Panc1 (cell line): ENCODE measurements at regions not wholly inside any gene's neighbourhood (a gene's known extent, or its start where the extent isn't known, plus 50 kb on each side); places are given as distances from the start of the nearest gene placed in this dataset.

Experiments used
- ATAC-seq: fragments of 200-7000 bp; cut with Tn5 transposase; 2 replicates; pipeline ENCODE4 v1.9.1; 2020; ENCODE audit warnings: mild to moderate bottlenecking, moderate library complexity
- BruUV-seq: library from RNA; stranded (reverse); fragments of 400-500 nt; replicated peaks from 2 replicates; lab custom pipeline; 2021; lab: Mats Ljungman, UMichigan
- CTCF ChIA-PET: fragments of 300-600 bp; sonication (Branson Sonifier 250); formaldehyde crosslinking; loops from one replicate; lab custom pipeline; 2022; ENCODE audit warnings: antibody characterized with exemption; lab: Charles Lee
- POLR2A ChIA-PET: fragments of 300-600 bp; sonication (Branson Sonifier 250); formaldehyde crosslinking; loops from one replicate; lab custom pipeline; 2022; ENCODE audit warnings: antibody characterized with exemption; lab: Charles Lee
- DNase-seq: peaks from one replicate; pipeline ENCODE4 v3.0.0-alpha.2; 2010; ENCODE audit warnings: low read depth, low spot score
- H3K27ac ChIP-seq: 2 replicates; pipeline ENCODE4 v1.5.1; 2011; ENCODE audit warnings: mild to moderate bottlenecking, low read length, inconsistent platforms
- H3K27me3 ChIP-seq: fragments of 200-500 bp; sonication (Bioruptor generic); 2 replicates; pipeline ENCODE4 v1.6.0; 2014; ENCODE audit warnings: low read length, inconsistent platforms; ENCODE audit not compliant: control insufficient read depth, insufficient read depth
- H3K36me3 ChIP-seq: fragments of 200-500 bp; sonication (Bioruptor generic); 2 replicates; pipeline ENCODE4 v1.5.1; 2014; ENCODE audit warnings: inconsistent platforms, mild to moderate bottlenecking, low read length, moderate library complexity; ENCODE audit not compliant: control insufficient read depth, insufficient read depth
- H3K4me1 ChIP-seq: 2 replicates; pipeline ENCODE4 v1.5.1; 2011; ENCODE audit warnings: inconsistent platforms, mild to moderate bottlenecking, low read length, moderate library complexity; ENCODE audit not compliant: control insufficient read depth, insufficient read depth
- H3K4me3 ChIP-seq, 2 experiments: 2 replicates each; pipeline ENCODE4 v1.5.1; 2011 to 2012; ENCODE audit warnings: low read depth in 2 of 2, low read length in 2 of 2, mild to moderate bottlenecking in 2 of 2, inconsistent platforms in 1 of 2, moderate library complexity in 1 of 2
- H3K9me3 ChIP-seq: fragments of 200-500 bp; sonication (Bioruptor generic); 2 replicates; pipeline ENCODE4 v1.5.1; 2014; ENCODE audit warnings: low read depth, mild to moderate bottlenecking, inconsistent platforms, low read length, moderate library complexity; ENCODE audit not compliant: control insufficient read depth, insufficient read depth
- POLR2AphosphoS5 ChIP-seq: IDR thresholded peaks from 2 replicates; pipeline ENCODE4 v1.6.1; 2012; ENCODE audit warnings: mild to moderate bottlenecking, low read depth, low read length, moderate library complexity
- SIN3A ChIP-seq: IDR thresholded peaks from 2 replicates; pipeline ENCODE4 v1.6.1; 2012; ENCODE audit warnings: low read depth, mild to moderate bottlenecking, low read length, moderate library complexity, borderline replicate concordance; ENCODE audit not compliant: insufficient read depth
- TCF7L2 ChIP-seq: IDR thresholded peaks from 2 replicates; pipeline ENCODE4 v1.6.1; 2011; ENCODE audit warnings: mild to moderate bottlenecking, low read depth, low read length, inconsistent platforms
- in situ Hi-C: cut with HindIII; loops from 2 replicates; pipeline ENCODE4 v1.10.0; 2016; ENCODE audit warnings: low sequenced_read_pairs, low pct_unique_long_range_greater_than_20kb
- intact Hi-C: fragments of 100-400 bp; cut with micrococcal nuclease; formaldehyde crosslinking; loops from one replicate; pipeline ENCODE4 v1.10.0; 2022; ENCODE audit not compliant: unreplicated experiment
- TF ChIP-seq, protein P1 (sequence below): fragments of 450-650 bp; IDR thresholded peaks from 2 replicates; pipeline ENCODE4 v1.5.1; 2017; ENCODE audit warnings: mild to moderate bottlenecking
- TF ChIP-seq, protein P2 (sequence below), 2 experiments: IDR thresholded peaks; 2 replicates each; pipeline ENCODE4 v1.6.1; 2011 to 2012; ENCODE audit warnings: low read depth in 2 of 2, control low read depth in 1 of 2, low read length in 1 of 2, mild to moderate bottlenecking in 1 of 2, moderate library complexity in 1 of 2; ENCODE audit not compliant: insufficient read depth in 1 of 2

DNA sequence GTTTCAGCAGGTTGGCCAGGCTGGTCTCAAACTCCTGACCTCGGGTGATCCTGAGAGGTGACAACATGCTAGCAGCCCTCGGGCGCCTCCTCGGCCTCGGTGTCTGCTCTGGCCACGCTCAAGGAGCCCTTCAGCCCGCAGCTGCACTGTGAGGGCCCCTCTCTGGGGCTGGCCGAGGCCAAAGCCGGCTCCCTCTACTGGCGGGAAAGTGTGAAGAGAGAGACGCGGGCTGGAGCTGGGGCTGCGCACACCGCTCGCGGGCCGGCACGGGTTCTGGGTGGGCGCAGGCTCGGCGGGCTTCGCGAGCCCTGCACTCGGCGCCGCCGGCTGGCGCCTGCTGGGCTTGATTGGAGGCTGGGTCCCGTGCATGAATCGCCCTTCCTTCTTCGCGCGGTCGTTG, 80.8 kb upstream of the RBM24 start:
- Histone ChIP-seq H3K36me3 (no peaks in the 10 kb centered on the region), H3K9me3 (no peaks in the 10 kb centered on the region), H3K27me3 (no peaks in the 10 kb centered on the region), H3K4me1 (no peaks in the 10 kb centered on the region), H3K27ac (no peak overlapping the region), H3K4me3 (no peak overlapping the region)
- no TSS peak for BruUV-seq
- in situ Hi-C loops (no loop called here), intact Hi-C loops (no loop called here)
- POLR2A ChIA-PET = no interaction called here
- DNase-seq (no peak), ATAC-seq (no peak)
- CTCF ChIA-PET = interaction anchor here (0.8 kb wide), 1 partner anchor 47 kb away, joined by 3 read pairs; no protein-coding TSS in a partner anchor
- no peak for TF ChIP-seq TCF7L2
- TF ChIP-seq, protein P1, sequence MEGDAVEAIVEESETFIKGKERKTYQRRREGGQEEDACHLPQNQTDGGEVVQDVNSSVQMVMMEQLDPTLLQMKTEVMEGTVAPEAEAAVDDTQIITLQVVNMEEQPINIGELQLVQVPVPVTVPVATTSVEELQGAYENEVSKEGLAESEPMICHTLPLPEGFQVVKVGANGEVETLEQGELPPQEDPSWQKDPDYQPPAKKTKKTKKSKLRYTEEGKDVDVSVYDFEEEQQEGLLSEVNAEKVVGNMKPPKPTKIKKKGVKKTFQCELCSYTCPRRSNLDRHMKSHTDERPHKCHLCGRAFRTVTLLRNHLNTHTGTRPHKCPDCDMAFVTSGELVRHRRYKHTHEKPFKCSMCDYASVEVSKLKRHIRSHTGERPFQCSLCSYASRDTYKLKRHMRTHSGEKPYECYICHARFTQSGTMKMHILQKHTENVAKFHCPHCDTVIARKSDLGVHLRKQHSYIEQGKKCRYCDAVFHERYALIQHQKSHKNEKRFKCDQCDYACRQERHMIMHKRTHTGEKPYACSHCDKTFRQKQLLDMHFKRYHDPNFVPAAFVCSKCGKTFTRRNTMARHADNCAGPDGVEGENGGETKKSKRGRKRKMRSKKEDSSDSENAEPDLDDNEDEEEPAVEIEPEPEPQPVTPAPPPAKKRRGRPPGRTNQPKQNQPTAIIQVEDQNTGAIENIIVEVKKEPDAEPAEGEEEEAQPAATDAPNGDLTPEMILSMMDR = peak; percentile 49
- no peak for TF ChIP-seq SIN3A

DNA sequence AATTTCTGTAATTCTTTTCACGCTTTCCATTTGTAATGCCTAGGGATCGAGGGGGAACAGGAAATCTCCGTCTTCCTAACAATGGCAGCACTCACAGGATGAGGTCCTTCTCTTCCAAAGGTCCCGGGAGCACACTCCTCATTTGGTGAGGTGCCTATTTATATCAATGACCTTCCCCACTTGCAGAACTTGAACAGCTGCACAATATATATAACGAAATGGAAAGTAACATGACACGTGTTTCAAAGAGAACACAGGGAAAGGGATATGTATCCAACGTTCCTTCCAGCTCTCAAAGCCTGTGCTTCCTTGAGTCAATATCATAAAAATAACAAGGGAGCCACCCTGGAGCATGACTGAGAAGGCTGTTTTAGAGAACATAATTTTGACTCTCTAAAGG, 78.6 kb upstream of the RBM24 start:
- DNase-seq (no peak), ATAC-seq (no peak)
- Histone ChIP-seq H3K4me3 (no peak overlapping the region), H3K27ac (no peak overlapping the region), H3K4me1 (no peaks in the 10 kb centered on the region), H3K9me3 (no peaks in the 10 kb centered on the region), H3K36me3 (no peaks in the 10 kb centered on the region), H3K27me3 (no peaks in the 10 kb centered on the region)
- no TSS peak for BruUV-seq
- CTCF ChIA-PET = no interaction called here
- POLR2A ChIA-PET = no interaction called here
- in situ Hi-C loops (no loop called here), intact Hi-C loops (no loop called here)
- TF ChIP-seq, protein P2, sequence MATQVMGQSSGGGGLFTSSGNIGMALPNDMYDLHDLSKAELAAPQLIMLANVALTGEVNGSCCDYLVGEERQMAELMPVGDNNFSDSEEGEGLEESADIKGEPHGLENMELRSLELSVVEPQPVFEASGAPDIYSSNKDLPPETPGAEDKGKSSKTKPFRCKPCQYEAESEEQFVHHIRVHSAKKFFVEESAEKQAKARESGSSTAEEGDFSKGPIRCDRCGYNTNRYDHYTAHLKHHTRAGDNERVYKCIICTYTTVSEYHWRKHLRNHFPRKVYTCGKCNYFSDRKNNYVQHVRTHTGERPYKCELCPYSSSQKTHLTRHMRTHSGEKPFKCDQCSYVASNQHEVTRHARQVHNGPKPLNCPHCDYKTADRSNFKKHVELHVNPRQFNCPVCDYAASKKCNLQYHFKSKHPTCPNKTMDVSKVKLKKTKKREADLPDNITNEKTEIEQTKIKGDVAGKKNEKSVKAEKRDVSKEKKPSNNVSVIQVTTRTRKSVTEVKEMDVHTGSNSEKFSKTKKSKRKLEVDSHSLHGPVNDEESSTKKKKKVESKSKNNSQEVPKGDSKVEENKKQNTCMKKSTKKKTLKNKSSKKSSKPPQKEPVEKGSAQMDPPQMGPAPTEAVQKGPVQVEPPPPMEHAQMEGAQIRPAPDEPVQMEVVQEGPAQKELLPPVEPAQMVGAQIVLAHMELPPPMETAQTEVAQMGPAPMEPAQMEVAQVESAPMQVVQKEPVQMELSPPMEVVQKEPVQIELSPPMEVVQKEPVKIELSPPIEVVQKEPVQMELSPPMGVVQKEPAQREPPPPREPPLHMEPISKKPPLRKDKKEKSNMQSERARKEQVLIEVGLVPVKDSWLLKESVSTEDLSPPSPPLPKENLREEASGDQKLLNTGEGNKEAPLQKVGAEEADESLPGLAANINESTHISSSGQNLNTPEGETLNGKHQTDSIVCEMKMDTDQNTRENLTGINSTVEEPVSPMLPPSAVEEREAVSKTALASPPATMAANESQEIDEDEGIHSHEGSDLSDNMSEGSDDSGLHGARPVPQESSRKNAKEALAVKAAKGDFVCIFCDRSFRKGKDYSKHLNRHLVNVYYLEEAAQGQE (IDR thresholded peaks at IDR 0.05; ENCODE audit: insufficient read depth in 1 of 2, low read depth in 2 of 2, low read length in 1 of 2) = no peak

DNA sequence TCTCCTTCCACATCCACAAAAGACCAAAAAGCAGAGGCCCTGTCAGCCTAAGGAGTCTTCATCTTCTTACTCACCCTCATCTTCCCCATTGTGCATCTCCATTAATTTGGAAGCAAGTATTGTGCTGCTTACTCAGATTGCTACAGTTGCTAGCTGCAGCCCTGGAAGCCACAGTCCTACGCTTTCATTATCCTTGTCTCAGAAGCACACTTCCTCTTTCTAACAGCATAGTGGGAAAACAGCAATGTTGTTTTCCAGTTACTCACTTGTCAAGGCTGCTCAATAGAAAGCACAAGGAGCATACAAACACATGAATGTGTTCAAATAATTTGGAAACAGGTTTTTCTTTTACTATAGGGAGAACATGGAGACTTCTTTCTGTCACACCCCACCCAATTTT, 76.6 kb upstream of the RBM24 start:
- DNase-seq = no peak
- CTCF ChIA-PET = no interaction called here
- H3K9me3 ChIP-seq = no peaks in the 10 kb centered on the region
- TF ChIP-seq, protein P2 (IDR thresholded peaks at IDR 0.05; ENCODE audit: insufficient read depth in 1 of 2, low read depth in 2 of 2, low read length in 1 of 2) = no peak
- no peak for TF ChIP-seq POLR2AphosphoS5
- TF ChIP-seq, protein P1 = no peak
- H3K36me3 ChIP-seq = no peaks in the 10 kb centered on the region
- POLR2A ChIA-PET = no interaction called here
- H3K4me3 ChIP-seq = no peak overlapping the region
- BruUV-seq = no TSS peak
- H3K27ac ChIP-seq = no peak overlapping the region
- no peak for ATAC-seq
- in situ Hi-C loops = no loop called here
- intact Hi-C loops = no loop called here
- H3K4me1 ChIP-seq = no peaks in the 10 kb centered on the region
- H3K27me3 ChIP-seq = no peaks in the 10 kb centered on the region
